ENCODE measurements at regions not wholly inside any gene's neighbourhood (a gene's known extent, or its start where the extent isn't known, plus 50 kb on each side); places are given as distances from the start of the nearest gene placed in this dataset.

GRCh38 chr15:39142500-39142899, 438.4 kb upstream of the THBS1 start:
- Histone ChIP-seq H3K4me1 (no peaks in the 10 kb centered on the region), H3K36me3 (no peaks in the 10 kb centered on the region), H3K4me3 (no peak overlapping the region), H3K9me3 (no peaks in the 10 kb centered on the region), H3K27me3 (no peaks in the 10 kb centered on the region), H3K27ac (no peak overlapping the region)
- intact Hi-C loops (cut with DNase I): no loop called here
- no peak for DNase-seq (ENCODE audit: extremely low spot score in 2 of 2)
- no peak for TF ChIP-seq CTCF (IDR thresholded peaks at IDR 0.05)

- intact Hi-C loops (cut with DNase I): no loop called here
- Histone ChIP-seq H3K27ac (no peak overlapping the region), H3K27me3 (no peaks in the 10 kb centered on the region), H3K36me3 (no peaks in the 10 kb centered on the region), H3K9me3 (no peaks in the 10 kb centered on the region), H3K4me3 (no peak overlapping the region), H3K4me1 (no peaks in the 10 kb centered on the region)
- no peak for DNase-seq (ENCODE audit: extremely low spot score in 2 of 2)
- TF ChIP-seq POLR2A (IDR thresholded peaks at IDR 0.05): no peak
- TF ChIP-seq CTCF (IDR thresholded peaks at IDR 0.05): no peak
- no peak for TF ChIP-seq POLR2AphosphoS5 (IDR thresholded peaks at IDR 0.05; ENCODE audit: insufficient read depth in 1 of 2, low read depth in 1 of 2)
Observed at GRCh38 chr15:39143479-39143878, 437.4 kb upstream of the THBS1 start.

- Histone ChIP-seq H3K27me3 (no peaks in the 10 kb centered on the region), H3K27ac (no peak overlapping the region), H3K9me3 (no peaks in the 10 kb centered on the region), H3K36me3 (no peaks in the 10 kb centered on the region), H3K4me3 (no peak overlapping the region), H3K4me1 (no peaks in the 10 kb centered on the region)
- TF ChIP-seq POLR2AphosphoS5 (IDR thresholded peaks at IDR 0.05; ENCODE audit: insufficient read depth in 1 of 2, low read depth in 1 of 2) (no peak), POLR2A (IDR thresholded peaks at IDR 0.05) (no peak), CTCF (IDR thresholded peaks at IDR 0.05) (no peak)
- DNase-seq (ENCODE audit: extremely low spot score in 2 of 2): no peak
- intact Hi-C loops (cut with DNase I): no loop called here
Observed at GRCh38 chr15:39144051-39144450, 436.8 kb upstream of the THBS1 start.

GRCh38 chr15:39144613-39145499, 436.0 kb upstream of the THBS1 start:
- Histone ChIP-seq H3K4me1 (no peaks in the 10 kb centered on the region), H3K9me3 (no peaks in the 10 kb centered on the region), H3K4me3 (no peak overlapping the region), H3K36me3 (no peaks in the 10 kb centered on the region), H3K27me3 (no peaks in the 10 kb centered on the region), H3K27ac (no peak overlapping the region)
- intact Hi-C loops (cut with DNase I): no loop called here
- TF ChIP-seq CTCF (IDR thresholded peaks at IDR 0.05) (no peak), POLR2A (IDR thresholded peaks at IDR 0.05) (no peak), POLR2AphosphoS5 (IDR thresholded peaks at IDR 0.05; ENCODE audit: insufficient read depth in 1 of 2, low read depth in 1 of 2) (no peak)
- DNase-seq (ENCODE audit: extremely low spot score in 2 of 2): no peak

GRCh38 chr15:39145854-39146625, 434.8 kb upstream of the THBS1 start:
- H3K27me3 ChIP-seq: no peaks in the 10 kb centered on the region
- H3K36me3 ChIP-seq: no peaks in the 10 kb centered on the region
- H3K4me1 ChIP-seq: no peaks in the 10 kb centered on the region
- no peak overlapping the region for H3K27ac ChIP-seq
- intact Hi-C loops (cut with DNase I): no loop called here
- DNase-seq (ENCODE audit: extremely low spot score in 2 of 2): no peak
- no peaks in the 10 kb centered on the region for H3K9me3 ChIP-seq
- TF ChIP-seq POLR2A (IDR thresholded peaks at IDR 0.05): no peak
- no peak for TF ChIP-seq CTCF (IDR thresholded peaks at IDR 0.05)
- TF ChIP-seq POLR2AphosphoS5 (IDR thresholded peaks at IDR 0.05; ENCODE audit: insufficient read depth in 1 of 2, low read depth in 1 of 2): no peak
- no peak overlapping the region for H3K4me3 ChIP-seq

Data from vagina (tissue), 2 donors.